ENCODE measurements at regions not wholly inside any gene's neighbourhood (a gene's known extent, or its start where the extent isn't known, plus 50 kb on each side); places are given as distances from the start of the nearest gene placed in this dataset.

GRCh38 chr22:34976474-34976873, 89.5 kb upstream of the ISX start:
- POLR2A ChIA-PET = no interaction called here
- ATAC-seq (no peak), DNase-seq (ENCODE audit: low spot score) (no peak)
- TF ChIP-seq AR (CRISPR knock-in tag; IDR thresholded peaks at IDR 0.05) (no peak), TEAD1 (CRISPR knock-in tag; IDR thresholded peaks at IDR 0.05) (no peak), NFYB (CRISPR knock-in tag; conservative IDR thresholded peaks at IDR 0.05; ENCODE audit: low read depth) (no peak), ZNF121 (CRISPR knock-in tag; IDR thresholded peaks at IDR 0.05) (no peak)
- Mint-ChIP-seq H3K4me1 (peaks cover 28% of the 10 kb centered on the region), H3K4me3 (no peak overlapping the region), H3K36me3 (peaks cover 5% of the 10 kb centered on the region), H3K27ac (no peak overlapping the region), H3K9me3 (peaks cover 14% of the 10 kb centered on the region), H3K27me3 (ENCODE audit: low read depth) (peaks cover 3% of the 10 kb centered on the region; the same call in 1 of the 2 replicates)
- CTCF ChIA-PET = interaction anchor here (0.8 to 2.6 kb wide), 13 partner anchors 10 to 255 kb away, joined by 3 to 16 read pairs (median 5); no protein-coding TSS in a partner anchor

- ChIA-PET POLR2A (no interaction called here), CTCF (interaction anchor here (1.1 to 2.6 kb wide), 2 partner anchors 26 to 120 kb away, joined by 3 to 13 read pairs; no protein-coding TSS in a partner anchor)
- H3K4me3 Mint-ChIP-seq = no peak overlapping the region
- peaks cover 3% of the 10 kb centered on the region; the same call in 1 of the 2 replicates for H3K27me3 Mint-ChIP-seq (ENCODE audit: low read depth)
- ATAC-seq = no peak
- H3K27ac Mint-ChIP-seq = no peak overlapping the region
- H3K4me1 Mint-ChIP-seq = peaks cover 24% of the 10 kb centered on the region
- H3K36me3 Mint-ChIP-seq = peaks cover 5% of the 10 kb centered on the region
- DNase-seq (ENCODE audit: low spot score) = no peak
- peaks cover 14% of the 10 kb centered on the region for H3K9me3 Mint-ChIP-seq
- no peak for TF ChIP-seq TEAD4 (CRISPR knock-in tag; IDR thresholded peaks at IDR 0.05)
- TF ChIP-seq ATF1 (CRISPR knock-in tag; IDR thresholded peaks at IDR 0.05) = no peak
- TF ChIP-seq ELF4 (CRISPR knock-in tag; IDR thresholded peaks at IDR 0.05; ENCODE audit: low read depth) = no peak
- no peak for TF ChIP-seq JUN (CRISPR knock-in tag; IDR thresholded peaks at IDR 0.05)
- no peak for TF ChIP-seq ZNF317 (CRISPR knock-in tag; IDR thresholded peaks at IDR 0.05; ENCODE audit: borderline replicate concordance, low read depth)
- TF ChIP-seq SMAD4 (CRISPR knock-in tag; IDR thresholded peaks at IDR 0.05) = no peak
- no peak for TF ChIP-seq HMGA2 (CRISPR knock-in tag; IDR thresholded peaks at IDR 0.05)
- TF ChIP-seq ZNF138 (CRISPR knock-in tag; conservative IDR thresholded peaks at IDR 0.05) = no peak
- TF ChIP-seq RORB (CRISPR knock-in tag; IDR thresholded peaks at IDR 0.05) = no peak
- no peak for TF ChIP-seq PREB (CRISPR knock-in tag; IDR thresholded peaks at IDR 0.05; ENCODE audit: borderline replicate concordance)
Measured at GRCh38 chr22:34976886-34977285, 89.1 kb upstream of the ISX start.

- no peak for TF ChIP-seq ZNF416 (CRISPR knock-in tag; IDR thresholded peaks at IDR 0.05)
- no peak for TF ChIP-seq ZBTB43 (CRISPR knock-in tag; IDR thresholded peaks at IDR 0.05)
- no peak for TF ChIP-seq GTF2I (CRISPR knock-in tag; conservative IDR thresholded peaks at IDR 0.05)
- TF ChIP-seq HMGXB4 (CRISPR knock-in tag; IDR thresholded peaks at IDR 0.05) = no peak
- TF ChIP-seq ZNF423 (CRISPR knock-in tag; IDR thresholded peaks at IDR 0.05) = no peak
- no peak for ATAC-seq
- H3K36me3 Mint-ChIP-seq = peaks cover 24% of the 10 kb centered on the region
Measured at GRCh38 chr22:34986523-34986922, 79.4 kb upstream of the ISX start.

More at GRCh38 chr22:34986523-34986922, 79.4 kb upstream of the ISX start:
- ChIA-PET POLR2A (interaction anchor here (0.7 kb wide), 1 partner anchor 296 kb away, joined by 3 read pairs; no protein-coding TSS in a partner anchor), CTCF (no interaction called here)
- Mint-ChIP-seq H3K27ac (no peak overlapping the region), H3K4me3 (no peak overlapping the region), H3K4me1 (peaks cover 9% of the 10 kb centered on the region; the same call in 1 of the 2 replicates), H3K9me3 (peaks cover 32% of the 10 kb centered on the region), H3K27me3 (ENCODE audit: low read depth) (no peaks in the 10 kb centered on the region; the same call in none of the 2 replicates)
- no peak for DNase-seq (ENCODE audit: low spot score)

Measured in WTC11 (cell line).